C4-2B (cell line): ENCODE measurements at regions not wholly inside any gene's neighbourhood (a gene's known extent, or its start where the extent isn't known, plus 50 kb on each side); places are given as distances from the start of the nearest gene placed in this dataset.

Experiments
- H3K27ac ChIP-seq: fragments of 450-650 bp; 2 replicates; pipeline ENCODE4 v1.5.1; 2017
- CTCF ChIP-seq: fragments of 450-650 bp; conservative IDR thresholded peaks from 2 replicates; pipeline ENCODE4 v1.5.1; 2017; ENCODE audit warnings: mild to moderate bottlenecking
- ZFX ChIP-seq: fragments of 450-650 bp; IDR thresholded peaks from 2 replicates; pipeline ENCODE4 v1.6.1; 2017

- no peak for TF ChIP-seq CTCF
- no peak for TF ChIP-seq ZFX
- no peak overlapping the region for H3K27ac ChIP-seq
Observed at GRCh38 chr3:118292841-118293240, 741.8 kb downstream of the IGSF11 start.

DNA sequence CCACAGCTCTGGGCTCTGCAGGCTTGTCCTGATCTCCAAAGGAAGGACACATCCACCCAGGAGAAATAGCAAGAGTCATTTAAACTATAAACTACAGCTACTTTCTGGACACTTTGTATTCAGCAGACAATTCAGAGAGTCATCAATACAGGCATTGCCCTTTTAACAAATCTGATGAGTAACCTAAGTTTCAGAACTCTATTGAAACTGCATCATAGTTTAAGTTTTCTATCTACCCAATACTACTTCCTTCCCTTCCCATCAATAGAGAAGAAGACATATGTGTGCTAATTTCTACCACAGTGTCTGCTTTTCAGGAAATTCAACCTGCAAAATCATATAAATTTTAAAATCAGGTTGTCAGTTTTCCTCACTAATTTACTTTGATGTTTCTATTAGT, 736.5 kb downstream of the IGSF11 start:
- TF ChIP-seq CTCF (no peak), ZFX (no peak)
- no peak overlapping the region for H3K27ac ChIP-seq

GRCh38 chr3:118304557-118304956, 730.1 kb downstream of the IGSF11 start:
- TF ChIP-seq CTCF (no peak), ZFX (no peak)

GRCh38 chr3:118332699-118333098, 701.9 kb downstream of the IGSF11 start:
- H3K27ac ChIP-seq, result no peak overlapping the region
- no peak for TF ChIP-seq ZFX
- TF ChIP-seq CTCF, result no peak

More at GRCh38 chr3:118304557-118304956, 730.1 kb downstream of the IGSF11 start:
- H3K27ac ChIP-seq, result no peak overlapping the region

DNA sequence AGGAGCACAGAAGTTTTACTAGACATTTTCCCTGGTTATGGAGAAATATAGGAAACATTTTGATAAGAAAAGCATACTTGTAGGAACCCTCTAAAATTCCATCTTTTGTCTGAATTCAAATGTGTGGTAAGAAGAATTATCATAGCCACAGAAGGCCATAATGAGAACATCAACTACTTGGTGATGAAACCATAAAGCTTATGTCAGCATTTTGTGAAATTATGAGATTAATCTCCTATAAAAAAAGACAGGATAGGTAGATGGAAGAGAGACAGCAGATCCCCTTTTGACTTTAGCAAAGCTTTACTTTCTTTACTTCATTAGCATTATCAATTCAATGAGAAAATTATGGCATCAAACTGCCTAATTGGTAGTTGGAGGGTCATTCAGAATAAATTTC, 697.0 kb downstream of the IGSF11 start:
- H3K27ac ChIP-seq, result no peak overlapping the region
- no peak for TF ChIP-seq ZFX
- no peak for TF ChIP-seq CTCF

DNA sequence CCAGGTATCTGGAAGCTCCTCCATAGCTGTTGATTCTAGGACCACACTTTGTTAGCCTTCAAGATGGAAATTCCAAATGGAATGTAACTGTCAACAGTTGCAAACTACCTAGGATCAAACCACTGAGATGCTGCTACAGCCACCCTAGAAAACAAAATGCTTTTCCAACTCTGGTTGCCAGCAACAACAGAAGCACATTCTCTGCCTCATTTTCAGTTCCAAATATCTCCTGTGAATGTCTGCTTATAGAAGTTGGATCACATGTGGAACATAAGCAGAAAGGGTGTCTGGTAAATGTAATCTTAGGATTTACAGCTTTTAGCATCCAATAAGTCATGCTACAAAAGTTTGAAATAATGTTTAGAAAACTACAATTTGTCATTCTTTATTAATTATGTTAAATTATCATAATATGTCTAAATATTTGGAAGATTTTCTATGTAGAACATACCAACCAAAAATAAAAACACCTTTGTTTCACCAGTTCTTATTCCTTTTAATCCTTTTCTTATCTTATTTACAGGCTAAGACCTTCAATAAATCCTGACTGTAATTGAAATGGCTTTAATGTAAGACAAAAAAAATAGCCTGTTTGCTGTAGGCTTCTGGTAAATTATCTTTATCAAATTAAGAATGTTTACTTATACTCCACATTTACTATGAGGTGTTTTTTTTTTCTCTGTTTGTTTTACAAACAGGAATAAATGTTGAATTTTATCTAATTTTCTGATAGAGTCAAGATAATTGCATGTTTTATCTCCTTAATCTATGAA, 687.1 kb downstream of the IGSF11 start:
- H3K27ac ChIP-seq, result no peak overlapping the region
- TF ChIP-seq ZFX (no peak), CTCF (no peak)

DNA sequence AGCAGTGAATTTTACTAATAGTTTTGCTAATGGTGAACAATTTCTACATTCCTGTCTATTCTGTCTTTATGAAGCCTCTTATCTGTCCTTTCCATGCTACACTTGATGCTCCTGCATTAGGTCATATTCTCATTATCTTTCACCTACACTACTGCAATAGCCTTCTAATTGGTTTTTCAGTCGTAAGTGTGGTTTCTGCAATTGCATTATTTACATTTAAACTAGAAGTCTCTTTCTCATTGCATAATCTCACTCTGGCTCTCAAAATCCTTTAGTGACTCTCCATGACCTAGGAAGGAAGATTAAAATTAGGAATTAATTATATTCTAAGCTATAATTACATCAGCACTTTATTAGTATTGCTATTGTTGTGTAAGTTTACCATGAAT, 686.5 kb downstream of the IGSF11 start:
- TF ChIP-seq CTCF (no peak), ZFX (no peak)

More for the DNA sequence above, 686.5 kb downstream of the IGSF11 start:
- H3K27ac ChIP-seq, result no peak overlapping the region
